Fibroblast of lung (primary cell): ENCODE measurements at regions not wholly inside any gene's neighbourhood (a gene's known extent, or its start where the extent isn't known, plus 50 kb on each side); places are given as distances from the start of the nearest gene placed in this dataset.

ENCODE experiments used
- DNase-seq, 2 donors: peaks; one replicate each; pipeline versions ENCODE4 v3.0.0 to v3.0.0-alpha.2; 2010; ENCODE audit warnings: low read depth in 2 of 2
- H2AFZ ChIP-seq: 2 replicates; pipeline ENCODE4 v1.5.1; 2012; ENCODE audit warnings: low read length, control low read depth, inconsistent platforms
- H3K27ac ChIP-seq: 2 replicates; pipeline ENCODE4 v1.5.1; 2011; ENCODE audit warnings: low read length, control low read depth; ENCODE audit not compliant: insufficient read depth
- H3K27me3 ChIP-seq: 2 replicates; pipeline ENCODE4 v1.5.1; 2011; ENCODE audit warnings: mild to moderate bottlenecking, low read length; ENCODE audit not compliant: control insufficient read depth, insufficient read depth
- H3K36me3 ChIP-seq: 2 replicates; pipeline ENCODE4 v1.5.1; 2011; ENCODE audit warnings: low read length; ENCODE audit not compliant: control insufficient read depth, insufficient read depth
- H3K4me1 ChIP-seq: 2 replicates; pipeline ENCODE4 v1.5.1; 2011; ENCODE audit warnings: low read length; ENCODE audit not compliant: control insufficient read depth, insufficient read depth; ENCODE audit errors: extremely low read depth
- H3K4me2 ChIP-seq: 2 replicates; pipeline ENCODE4 v1.5.1; 2011; ENCODE audit warnings: low read length, control low read depth; ENCODE audit not compliant: insufficient read depth; ENCODE audit errors: extremely low read depth
- H3K4me3 ChIP-seq, 4 experiments: fragments of 200-600 bp in 1 of 4; sonication (generic) in 1 of 4; replicated peaks in 1 of 4; 2 replicates each; pipeline ENCODE4 v1.5.1; 2011 to 2016; ENCODE audit warnings: low read length in 4 of 4, low read depth in 3 of 4, mild to moderate bottlenecking in 3 of 4, control low read depth in 2 of 4, inconsistent platforms in 1 of 4, mixed read lengths in 1 of 4; ENCODE audit not compliant: insufficient read depth in 1 of 4; ENCODE audit errors: control extremely low read depth in 1 of 4
- H3K79me2 ChIP-seq: 2 replicates; pipeline ENCODE4 v1.5.1; 2012; ENCODE audit warnings: mild to moderate bottlenecking, low read length, inconsistent platforms; ENCODE audit not compliant: control insufficient read depth, insufficient read depth
- H3K9ac ChIP-seq: 2 replicates; pipeline ENCODE4 v1.5.1; 2011; ENCODE audit warnings: mild to moderate bottlenecking, low read length, control low read depth; ENCODE audit not compliant: insufficient read depth
- H3K9me3 ChIP-seq: 2 replicates; pipeline ENCODE4 v1.5.1; 2012; ENCODE audit warnings: low read depth, low read length; ENCODE audit not compliant: control insufficient read depth, insufficient read depth
- H4K20me1 ChIP-seq: 2 replicates; pipeline ENCODE4 v1.5.1; 2011; ENCODE audit warnings: low read length; ENCODE audit not compliant: control insufficient read depth, insufficient read depth; ENCODE audit errors: extremely low read depth
- CTCF ChIP-seq, 2 donors: IDR thresholded peaks in 1 of 2; conservative IDR thresholded peaks in 1 of 2; 1 replicate in 1 of 2; 2 replicates in 1 of 2; pipeline ENCODE4 v1.5.1; 2011 to 2012; ENCODE audit warnings: low read length in 2 of 2, control low read depth in 1 of 2, inconsistent platforms in 1 of 2, low read depth in 1 of 2, mild to moderate bottlenecking in 1 of 2
- EZH2 ChIP-seq: IDR thresholded peaks from 2 replicates; pipeline ENCODE4 v1.5.1; 2012; ENCODE audit warnings: low read length, control low read depth, mild to moderate bottlenecking; ENCODE audit errors: missing control alignments

DNA sequence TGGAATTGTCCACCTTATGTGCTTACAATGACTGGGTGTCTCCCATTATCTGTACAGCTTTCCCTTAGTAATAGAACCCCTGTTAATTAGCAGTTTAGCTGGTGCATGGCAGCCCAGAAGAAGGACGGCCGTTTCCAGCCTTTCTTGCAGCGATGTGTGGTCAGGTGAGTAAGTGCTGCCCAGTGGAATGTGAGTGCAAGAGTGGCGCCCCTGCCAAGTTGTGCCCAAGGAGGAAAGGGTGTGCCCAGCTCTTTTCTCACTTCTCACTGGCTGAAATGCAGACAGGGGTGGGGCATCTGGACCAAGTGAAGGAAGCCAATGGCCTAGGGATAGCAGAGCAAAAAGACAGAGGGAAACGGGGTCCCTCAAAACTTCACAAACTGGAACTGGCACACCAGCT, 296.8 kb downstream of the PREX1 start:
- H3K36me3 ChIP-seq, result no peaks in the 10 kb centered on the region
- no peaks in the 10 kb centered on the region for H3K79me2 ChIP-seq
- H3K27me3 ChIP-seq, result no peaks in the 10 kb centered on the region
- TF ChIP-seq EZH2, result no peak
- no peak for TF ChIP-seq CTCF (conservative IDR thresholded peaks at IDR 0.05 in 1 of 2, IDR thresholded peaks at IDR 0.05 in 1 of 2; ENCODE audit: low read depth in 1 of 2, low read length in 2 of 2)
- no peaks in the 10 kb centered on the region for H3K9me3 ChIP-seq
- H3K4me1 ChIP-seq, result no peaks in the 10 kb centered on the region
- no peak overlapping the region for H3K27ac ChIP-seq
- no peaks in the 10 kb centered on the region for H4K20me1 ChIP-seq
- no peak for DNase-seq
- no peak overlapping the region for H3K4me2 ChIP-seq
- H3K4me3 ChIP-seq, result no peak overlapping the region
- no peak overlapping the region for H3K9ac ChIP-seq
- H2AFZ ChIP-seq, result no peak overlapping the region

- Histone ChIP-seq H3K9me3 (no peaks in the 10 kb centered on the region), H4K20me1 (no peaks in the 10 kb centered on the region), H3K4me3 (no peak overlapping the region), H3K9ac (no peak overlapping the region), H3K79me2 (no peaks in the 10 kb centered on the region), H3K4me1 (no peaks in the 10 kb centered on the region), H3K36me3 (no peaks in the 10 kb centered on the region), H3K27ac (no peak overlapping the region), H3K4me2 (no peak overlapping the region), H3K27me3 (no peaks in the 10 kb centered on the region), H2AFZ (no peak overlapping the region)
- TF ChIP-seq EZH2, result no peak
- TF ChIP-seq CTCF (conservative IDR thresholded peaks at IDR 0.05 in 1 of 2, IDR thresholded peaks at IDR 0.05 in 1 of 2; ENCODE audit: low read depth in 1 of 2, low read length in 2 of 2), result no peak
- DNase-seq, result no peak
Observed at GRCh38 chr20:48528346-48528745, 299.5 kb downstream of the PREX1 start.

DNA sequence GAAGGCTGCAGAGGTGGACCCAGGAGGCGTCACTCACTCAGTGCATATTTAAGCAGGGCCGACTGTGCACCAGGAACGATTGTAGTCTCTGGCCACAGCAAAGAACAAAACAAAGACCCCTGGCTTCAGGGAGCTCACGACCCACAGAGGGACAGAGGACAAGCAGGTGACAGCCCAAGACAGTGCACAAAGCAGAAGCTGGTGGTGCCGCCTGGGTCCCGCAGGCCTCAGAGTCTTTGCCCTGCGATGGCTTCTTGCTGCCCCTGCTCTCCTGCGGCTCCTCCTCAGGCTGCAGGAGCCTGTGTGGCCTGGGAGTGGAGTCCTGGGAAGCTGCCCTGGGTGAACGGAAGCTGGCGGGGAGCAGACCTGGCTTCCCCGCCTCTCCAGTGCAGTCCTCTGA, 300.0 kb downstream of the PREX1 start:
- no peak for DNase-seq

More for the DNA sequence above, 300.0 kb downstream of the PREX1 start:
- Histone ChIP-seq H2AFZ (no peak overlapping the region), H3K9me3 (no peaks in the 10 kb centered on the region), H3K9ac (no peak overlapping the region), H3K4me2 (no peak overlapping the region), H3K79me2 (no peaks in the 10 kb centered on the region), H4K20me1 (no peaks in the 10 kb centered on the region), H3K27ac (no peak overlapping the region), H3K4me1 (no peaks in the 10 kb centered on the region), H3K36me3 (no peaks in the 10 kb centered on the region), H3K4me3 (no peak overlapping the region), H3K27me3 (no peaks in the 10 kb centered on the region)
- TF ChIP-seq CTCF (conservative IDR thresholded peaks at IDR 0.05 in 1 of 2, IDR thresholded peaks at IDR 0.05 in 1 of 2; ENCODE audit: low read depth in 1 of 2, low read length in 2 of 2) (no peak), EZH2 (no peak)
